HEK293 (cell line): ENCODE measurements at regions not wholly inside any gene's neighbourhood (a gene's known extent, or its start where the extent isn't known, plus 50 kb on each side); places are given as distances from the start of the nearest gene placed in this dataset.

Source experiments
- CTCF ChIA-PET: fragments of 350-600 bp; formaldehyde crosslinking; extraction: SDS; loops from one replicate; lab custom pipeline; 2021; ENCODE audit warnings: antibody characterized with exemption; lab: Yijun Ruan, JAX
- POLR2A ChIA-PET: fragments of 300-600 bp; formaldehyde crosslinking; extraction: SDS; loops from one replicate; lab custom pipeline; 2020; ENCODE audit warnings: antibody characterized with exemption, inconsistent platforms; lab: Yijun Ruan, JAX
- H3K27ac ChIP-seq: fragments of 200-500 bp; sonication (Bioruptor generic); 2 replicates; pipeline ENCODE4 v1.5.1; 2014; ENCODE audit warnings: low read depth, low read length, control low read depth, inconsistent platforms; ENCODE audit errors: extremely low read depth
- H3K36me3 ChIP-seq, 2 experiments: fragments of 200-500 bp in 1 of 2; sonication (Bioruptor generic) in 1 of 2; 1 replicate in 1 of 2; 2 replicates in 1 of 2; pipeline ENCODE4 v1.5.1; 2014 to 2017; ENCODE audit warnings: inconsistent platforms in 2 of 2, low read length in 2 of 2; ENCODE audit not compliant: control insufficient read depth in 2 of 2, insufficient read depth in 1 of 2
- H3K4me1 ChIP-seq: fragments of 200-500 bp; sonication (Bioruptor generic); 2 replicates; pipeline ENCODE4 v1.5.1; 2014; ENCODE audit warnings: mild to moderate bottlenecking, low read length, inconsistent platforms; ENCODE audit not compliant: control insufficient read depth, insufficient read depth
- H3K4me3 ChIP-seq: 2 replicates; pipeline ENCODE4 v1.5.1; 2011; ENCODE audit warnings: low read depth, mild to moderate bottlenecking, control low read depth, low read length, moderate library complexity
- H3K9me3 ChIP-seq: fragments of 200-500 bp; sonication (Bioruptor generic); 2 replicates; pipeline ENCODE4 v1.5.1; 2014; ENCODE audit warnings: low read depth, low read length, inconsistent platforms; ENCODE audit not compliant: control insufficient read depth, insufficient read depth
- KLF16 ChIP-seq: fragments of 450-650 bp; formaldehyde crosslinking; IDR thresholded peaks from 2 replicates; pipeline ENCODE4 v1.5.1; 2017; ENCODE audit warnings: missing biosample characterization, missing genetic modification characterization
- KLF8 ChIP-seq: fragments of 450-650 bp; formaldehyde crosslinking; IDR thresholded peaks from 2 replicates; pipeline ENCODE4 v1.5.1; 2016; ENCODE audit warnings: missing biosample characterization, missing genetic modification characterization
- SP7 ChIP-seq: fragments of 450-650 bp; formaldehyde crosslinking; IDR thresholded peaks from 2 replicates; pipeline ENCODE4 v1.5.1; 2016; ENCODE audit warnings: missing biosample characterization, missing genetic modification characterization
- ZNF114 ChIP-seq: fragments of 450-650 bp; formaldehyde crosslinking; IDR thresholded peaks from 2 replicates; pipeline ENCODE4 v1.5.0; 2017; ENCODE audit warnings: missing biosample characterization, missing genetic modification characterization
- ZNF121 ChIP-seq: fragments of 450-650 bp; formaldehyde crosslinking; IDR thresholded peaks from 2 replicates; pipeline ENCODE4 v1.5.1; 2016; ENCODE audit warnings: missing biosample characterization, missing genetic modification characterization
- ZNF23 ChIP-seq: fragments of 450-650 bp; formaldehyde crosslinking; IDR thresholded peaks from 2 replicates; pipeline ENCODE4 v1.5.1; 2016; ENCODE audit warnings: missing biosample characterization, missing genetic modification characterization, borderline replicate concordance
- ZNF24 ChIP-seq: fragments of 450-650 bp; formaldehyde crosslinking; IDR thresholded peaks from 2 replicates; pipeline ENCODE4 v1.5.1; 2016; ENCODE audit warnings: missing biosample characterization, missing genetic modification characterization
- ZNF248 ChIP-seq: fragments of 450-650 bp; formaldehyde crosslinking; IDR thresholded peaks from 2 replicates; pipeline ENCODE4 v1.5.1; 2017; ENCODE audit warnings: missing biosample characterization, missing genetic modification characterization
- ZNF354C ChIP-seq: fragments of 450-650 bp; formaldehyde crosslinking; IDR thresholded peaks from 2 replicates; pipeline ENCODE4 v1.5.1; 2016; ENCODE audit warnings: missing biosample characterization, missing genetic modification characterization, low read depth, borderline replicate concordance
- ZNF433 ChIP-seq: fragments of 450-650 bp; formaldehyde crosslinking; IDR thresholded peaks from 2 replicates; pipeline ENCODE4 v1.5.1; 2016; ENCODE audit warnings: missing biosample characterization, missing genetic modification characterization, low read depth
- ZNF76 ChIP-seq: fragments of 450-650 bp; formaldehyde crosslinking; IDR thresholded peaks from 2 replicates; pipeline ENCODE4; 2016; ENCODE audit warnings: low read depth, missing biosample characterization, missing genetic modification characterization, borderline replicate concordance
- ZSCAN23 ChIP-seq: fragments of 450-650 bp; formaldehyde crosslinking; IDR thresholded peaks from 2 replicates; pipeline ENCODE4 v1.5.1; 2016; ENCODE audit warnings: missing biosample characterization, missing genetic modification characterization
- ZXDB ChIP-seq: fragments of 450-650 bp; formaldehyde crosslinking; IDR thresholded peaks from 2 replicates; pipeline ENCODE4 v1.5.1; 2016; ENCODE audit warnings: missing biosample characterization, missing genetic modification characterization
- TF ChIP-seq, protein P1 (sequence below): fragments of 450-650 bp; formaldehyde crosslinking; IDR thresholded peaks from 2 replicates; pipeline ENCODE4 v1.5.1; 2016; ENCODE audit warnings: missing biosample characterization, missing genetic modification characterization
- TF ChIP-seq, protein P2 (sequence below): IDR thresholded peaks from 2 replicates; pipeline ENCODE4 v1.6.1; 2011; ENCODE audit warnings: mild to moderate bottlenecking, low read depth, low read length, borderline replicate concordance
- TF ChIP-seq, protein P3 (sequence below): fragments of 450-650 bp; formaldehyde crosslinking; IDR thresholded peaks from 2 replicates; pipeline ENCODE4 v1.5.1; 2016; ENCODE audit warnings: missing biosample characterization, missing genetic modification characterization
- TF ChIP-seq, protein P4 (sequence below): fragments of 450-650 bp; formaldehyde crosslinking; IDR thresholded peaks from 2 replicates; pipeline ENCODE4 v1.5.1; 2016; ENCODE audit warnings: missing biosample characterization, missing genetic modification characterization
- TF ChIP-seq, protein P5 (sequence below): fragments of 450-650 bp; formaldehyde crosslinking; IDR thresholded peaks from 2 replicates; pipeline ENCODE4 v1.5.1; 2016; ENCODE audit warnings: missing biosample characterization, missing genetic modification characterization
- TF ChIP-seq, protein P6 (sequence below): fragments of 450-650 bp; formaldehyde crosslinking; IDR thresholded peaks from 2 replicates; pipeline ENCODE4 v1.5.1; 2016; ENCODE audit warnings: missing biosample characterization, missing genetic modification characterization
- TF ChIP-seq, protein P7 (sequence below): fragments of 450-650 bp; formaldehyde crosslinking; IDR thresholded peaks from 2 replicates; pipeline ENCODE4 v1.5.1; 2016; ENCODE audit warnings: missing biosample characterization, missing genetic modification characterization, low read depth
- TF ChIP-seq, protein P8 (sequence below): fragments of 450-650 bp; formaldehyde crosslinking; IDR thresholded peaks from 2 replicates; pipeline ENCODE4 v1.5.1; 2017; ENCODE audit warnings: missing biosample characterization, mild to moderate bottlenecking, missing genetic modification characterization, moderate library complexity

DNA sequence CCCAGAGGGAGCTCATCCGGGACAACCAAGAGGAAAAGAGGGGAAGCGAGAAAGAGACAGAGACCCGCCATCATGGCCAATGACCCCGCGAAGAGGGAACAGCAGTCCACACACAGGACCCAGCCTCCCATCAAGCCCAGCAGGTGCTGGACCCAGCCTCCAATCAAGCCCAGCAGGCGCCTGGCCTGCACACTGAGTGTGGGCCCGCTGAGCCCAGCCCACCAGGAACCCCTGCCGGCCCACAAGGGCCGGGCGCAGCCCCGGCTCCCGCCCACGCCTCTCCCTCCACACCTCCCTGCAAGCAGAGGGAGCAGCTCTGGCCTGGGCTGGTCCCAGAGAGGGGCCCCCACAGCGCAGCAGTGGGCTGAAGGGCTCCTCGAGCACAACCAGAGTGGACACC is 391.1 kb downstream of the IDS start (continued):
- TF ChIP-seq, protein P1, sequence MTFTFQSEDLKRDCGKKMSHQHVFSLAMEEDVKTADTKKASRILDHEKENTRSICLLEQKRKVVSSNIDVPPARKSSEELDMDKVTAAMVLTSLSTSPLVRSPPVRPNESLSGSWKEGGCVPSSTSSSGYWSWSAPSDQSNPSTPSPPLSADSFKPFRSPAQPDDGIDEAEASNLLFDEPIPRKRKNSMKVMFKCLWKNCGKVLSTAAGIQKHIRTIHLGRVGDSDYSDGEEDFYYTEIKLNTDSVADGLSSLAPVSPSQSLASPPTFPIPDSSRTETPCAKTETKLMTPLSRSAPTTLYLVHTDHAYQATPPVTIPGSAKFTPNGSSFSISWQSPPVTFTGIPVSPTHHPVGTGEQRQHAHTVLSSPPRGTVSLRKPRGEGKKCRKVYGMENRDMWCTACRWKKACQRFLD = no peak
- TF ChIP-seq, protein P2, sequence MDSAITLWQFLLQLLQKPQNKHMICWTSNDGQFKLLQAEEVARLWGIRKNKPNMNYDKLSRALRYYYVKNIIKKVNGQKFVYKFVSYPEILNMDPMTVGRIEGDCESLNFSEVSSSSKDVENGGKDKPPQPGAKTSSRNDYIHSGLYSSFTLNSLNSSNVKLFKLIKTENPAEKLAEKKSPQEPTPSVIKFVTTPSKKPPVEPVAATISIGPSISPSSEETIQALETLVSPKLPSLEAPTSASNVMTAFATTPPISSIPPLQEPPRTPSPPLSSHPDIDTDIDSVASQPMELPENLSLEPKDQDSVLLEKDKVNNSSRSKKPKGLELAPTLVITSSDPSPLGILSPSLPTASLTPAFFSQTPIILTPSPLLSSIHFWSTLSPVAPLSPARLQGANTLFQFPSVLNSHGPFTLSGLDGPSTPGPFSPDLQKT = no peak
- TF ChIP-seq, all 188 proteins: peak for 0

DNA sequence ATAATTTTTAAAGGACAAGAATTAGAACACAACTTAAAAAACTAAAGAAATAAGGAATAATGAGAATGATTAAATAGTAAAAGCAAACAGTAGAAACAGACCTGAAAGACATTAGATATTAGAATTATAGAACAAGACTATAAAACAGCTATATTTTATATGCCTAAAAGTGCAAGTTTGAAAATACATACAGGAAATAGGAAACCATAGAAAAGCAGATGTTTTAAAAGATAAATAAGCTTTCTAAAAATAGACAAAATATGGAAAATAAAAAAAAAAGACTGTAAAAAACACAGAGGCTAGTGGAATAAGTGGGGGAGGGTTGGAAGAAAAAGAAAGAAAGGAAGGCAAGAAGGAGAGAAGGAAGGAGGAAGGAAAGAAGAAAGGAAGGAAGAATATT is 407.3 kb downstream of the IDS start:
- TF ChIP-seq, protein P3, sequence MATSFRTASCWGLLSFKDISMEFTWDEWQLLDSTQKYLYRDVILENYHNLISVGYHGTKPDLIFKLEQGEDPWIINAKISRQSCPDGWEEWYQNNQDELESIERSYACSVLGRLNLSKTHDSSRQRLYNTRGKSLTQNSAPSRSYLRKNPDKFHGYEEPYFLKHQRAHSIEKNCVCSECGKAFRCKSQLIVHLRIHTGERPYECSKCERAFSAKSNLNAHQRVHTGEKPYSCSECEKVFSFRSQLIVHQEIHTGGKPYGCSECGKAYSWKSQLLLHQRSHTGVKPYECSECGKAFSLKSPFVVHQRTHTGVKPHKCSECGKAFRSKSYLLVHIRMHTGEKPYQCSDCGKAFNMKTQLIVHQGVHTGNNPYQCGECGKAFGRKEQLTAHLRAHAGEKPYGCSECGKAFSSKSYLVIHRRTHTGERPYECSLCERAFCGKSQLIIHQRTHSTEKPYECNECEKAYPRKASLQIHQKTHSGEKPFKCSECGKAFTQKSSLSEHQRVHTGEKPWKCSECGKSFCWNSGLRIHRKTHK (tag by site-specific recombination) = no peak
- TF ChIP-seq ZNF248 (tag by site-specific recombination) (no peak), ZNF121 (tag by site-specific recombination) (no peak), ZNF76 (tag by site-specific recombination) (no peak), ZSCAN23 (tag by site-specific recombination) (no peak), KLF8 (tag by site-specific recombination) (no peak), ZNF23 (no peak), ZXDB (tag by site-specific recombination) (no peak), ZNF354C (no peak), ZNF114 (no peak), ZNF433 (tag by site-specific recombination) (no peak), KLF16 (tag by site-specific recombination) (no peak), ZNF24 (tag by site-specific recombination) (no peak), SP7 (tag by site-specific recombination) (no peak)
- TF ChIP-seq, protein P4, sequence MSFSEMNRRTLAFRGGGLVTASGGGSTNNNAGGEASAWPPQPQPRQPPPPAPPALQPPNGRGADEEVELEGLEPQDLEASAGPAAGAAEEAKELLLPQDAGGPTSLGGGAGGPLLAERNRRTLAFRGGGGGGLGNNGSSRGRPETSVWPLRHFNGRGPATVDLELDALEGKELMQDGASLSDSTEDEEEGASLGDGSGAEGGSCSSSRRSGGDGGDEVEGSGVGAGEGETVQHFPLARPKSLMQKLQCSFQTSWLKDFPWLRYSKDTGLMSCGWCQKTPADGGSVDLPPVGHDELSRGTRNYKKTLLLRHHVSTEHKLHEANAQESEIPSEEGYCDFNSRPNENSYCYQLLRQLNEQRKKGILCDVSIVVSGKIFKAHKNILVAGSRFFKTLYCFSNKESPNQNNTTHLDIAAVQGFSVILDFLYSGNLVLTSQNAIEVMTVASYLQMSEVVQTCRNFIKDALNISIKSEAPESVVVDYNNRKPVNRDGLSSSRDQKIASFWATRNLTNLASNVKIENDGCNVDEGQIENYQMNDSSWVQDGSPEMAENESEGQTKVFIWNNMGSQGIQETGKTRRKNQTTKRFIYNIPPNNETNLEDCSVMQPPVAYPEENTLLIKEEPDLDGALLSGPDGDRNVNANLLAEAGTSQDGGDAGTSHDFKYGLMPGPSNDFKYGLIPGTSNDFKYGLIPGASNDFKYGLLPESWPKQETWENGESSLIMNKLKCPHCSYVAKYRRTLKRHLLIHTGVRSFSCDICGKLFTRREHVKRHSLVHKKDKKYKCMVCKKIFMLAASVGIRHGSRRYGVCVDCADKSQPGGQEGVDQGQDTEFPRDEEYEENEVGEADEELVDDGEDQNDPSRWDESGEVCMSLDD (tag by site-specific recombination) = no peak
- TF ChIP-seq, protein P5, sequence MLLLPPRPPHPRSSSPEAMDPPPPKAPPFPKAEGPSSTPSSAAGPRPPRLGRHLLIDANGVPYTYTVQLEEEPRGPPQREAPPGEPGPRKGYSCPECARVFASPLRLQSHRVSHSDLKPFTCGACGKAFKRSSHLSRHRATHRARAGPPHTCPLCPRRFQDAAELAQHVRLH (tag by site-specific recombination) = no peak
- TF ChIP-seq, protein P2 = no peak
- TF ChIP-seq, protein P6, sequence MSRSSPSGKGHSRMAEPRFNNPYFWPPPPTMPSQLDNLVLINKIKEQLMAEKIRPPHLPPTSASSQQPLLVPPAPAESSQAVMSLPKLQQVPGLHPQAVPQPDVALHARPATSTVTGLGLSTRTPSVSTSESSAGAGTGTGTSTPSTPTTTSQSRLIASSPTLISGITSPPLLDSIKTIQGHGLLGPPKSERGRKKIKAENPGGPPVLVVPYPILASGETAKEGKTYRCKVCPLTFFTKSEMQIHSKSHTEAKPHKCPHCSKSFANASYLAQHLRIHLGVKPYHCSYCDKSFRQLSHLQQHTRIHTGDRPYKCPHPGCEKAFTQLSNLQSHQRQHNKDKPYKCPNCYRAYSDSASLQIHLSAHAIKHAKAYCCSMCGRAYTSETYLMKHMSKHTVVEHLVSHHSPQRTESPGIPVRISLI = no peak
- TF ChIP-seq, protein P7, sequence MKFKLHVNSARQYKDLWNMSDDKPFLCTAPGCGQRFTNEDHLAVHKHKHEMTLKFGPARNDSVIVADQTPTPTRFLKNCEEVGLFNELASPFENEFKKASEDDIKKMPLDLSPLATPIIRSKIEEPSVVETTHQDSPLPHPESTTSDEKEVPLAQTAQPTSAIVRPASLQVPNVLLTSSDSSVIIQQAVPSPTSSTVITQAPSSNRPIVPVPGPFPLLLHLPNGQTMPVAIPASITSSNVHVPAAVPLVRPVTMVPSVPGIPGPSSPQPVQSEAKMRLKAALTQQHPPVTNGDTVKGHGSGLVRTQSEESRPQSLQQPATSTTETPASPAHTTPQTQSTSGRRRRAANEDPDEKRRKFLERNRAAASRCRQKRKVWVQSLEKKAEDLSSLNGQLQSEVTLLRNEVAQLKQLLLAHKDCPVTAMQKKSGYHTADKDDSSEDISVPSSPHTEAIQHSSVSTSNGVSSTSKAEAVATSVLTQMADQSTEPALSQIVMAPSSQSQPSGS (tag by site-specific recombination) = no peak
- TF ChIP-seq, protein P8, sequence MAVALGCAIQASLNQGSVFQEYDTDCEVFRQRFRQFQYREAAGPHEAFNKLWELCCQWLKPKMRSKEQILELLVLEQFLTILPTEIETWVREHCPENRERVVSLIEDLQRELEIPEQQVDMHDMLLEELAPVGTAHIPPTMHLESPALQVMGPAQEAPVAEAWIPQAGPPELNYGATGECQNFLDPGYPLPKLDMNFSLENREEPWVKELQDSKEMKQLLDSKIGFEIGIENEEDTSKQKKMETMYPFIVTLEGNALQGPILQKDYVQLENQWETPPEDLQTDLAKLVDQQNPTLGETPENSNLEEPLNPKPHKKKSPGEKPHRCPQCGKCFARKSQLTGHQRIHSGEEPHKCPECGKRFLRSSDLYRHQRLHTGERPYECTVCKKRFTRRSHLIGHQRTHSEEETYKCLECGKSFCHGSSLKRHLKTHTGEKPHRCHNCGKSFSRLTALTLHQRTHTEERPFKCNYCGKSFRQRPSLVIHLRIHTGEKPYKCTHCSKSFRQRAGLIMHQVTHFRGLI (tag by site-specific recombination) = no peak
- no peak overlapping the region for H3K4me3 ChIP-seq
- H3K27ac ChIP-seq = no peak overlapping the region
- no peaks in the 10 kb centered on the region for H3K36me3 ChIP-seq
- CTCF ChIA-PET = no interaction called here
- H3K4me1 ChIP-seq = no peaks in the 10 kb centered on the region
- POLR2A ChIA-PET = no interaction called here
- no peaks in the 10 kb centered on the region for H3K9me3 ChIP-seq
